ENCODE measurements at regions not wholly inside any gene's neighbourhood (a gene's known extent, or its start where the extent isn't known, plus 50 kb on each side); places are given as distances from the start of the nearest gene placed in this dataset.

GRCh38 chr3:5429517-5429890, 242.0 kb downstream of the EDEM1 start:
- Histone ChIP-seq H3K27me3 (no peaks in the 10 kb centered on the region), H3K4me3 (no peak overlapping the region), H3K9me3 (no peaks in the 10 kb centered on the region), H3K36me3 (no peaks in the 10 kb centered on the region), H3K4me1 (no peaks in the 10 kb centered on the region), H3K27ac (no peak overlapping the region)
- TF ChIP-seq POLR2A (IDR thresholded peaks at IDR 0.05) (no peak), EP300 (IDR thresholded peaks at IDR 0.05) (no peak), POLR2AphosphoS5 (IDR thresholded peaks at IDR 0.05) (no peak)
- TF ChIP-seq, protein P1, sequence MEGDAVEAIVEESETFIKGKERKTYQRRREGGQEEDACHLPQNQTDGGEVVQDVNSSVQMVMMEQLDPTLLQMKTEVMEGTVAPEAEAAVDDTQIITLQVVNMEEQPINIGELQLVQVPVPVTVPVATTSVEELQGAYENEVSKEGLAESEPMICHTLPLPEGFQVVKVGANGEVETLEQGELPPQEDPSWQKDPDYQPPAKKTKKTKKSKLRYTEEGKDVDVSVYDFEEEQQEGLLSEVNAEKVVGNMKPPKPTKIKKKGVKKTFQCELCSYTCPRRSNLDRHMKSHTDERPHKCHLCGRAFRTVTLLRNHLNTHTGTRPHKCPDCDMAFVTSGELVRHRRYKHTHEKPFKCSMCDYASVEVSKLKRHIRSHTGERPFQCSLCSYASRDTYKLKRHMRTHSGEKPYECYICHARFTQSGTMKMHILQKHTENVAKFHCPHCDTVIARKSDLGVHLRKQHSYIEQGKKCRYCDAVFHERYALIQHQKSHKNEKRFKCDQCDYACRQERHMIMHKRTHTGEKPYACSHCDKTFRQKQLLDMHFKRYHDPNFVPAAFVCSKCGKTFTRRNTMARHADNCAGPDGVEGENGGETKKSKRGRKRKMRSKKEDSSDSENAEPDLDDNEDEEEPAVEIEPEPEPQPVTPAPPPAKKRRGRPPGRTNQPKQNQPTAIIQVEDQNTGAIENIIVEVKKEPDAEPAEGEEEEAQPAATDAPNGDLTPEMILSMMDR (IDR thresholded peaks at IDR 0.05): no peak
- no peak for DNase-seq
- intact Hi-C loops (cut with DNase I): no loop called here

DNA sequence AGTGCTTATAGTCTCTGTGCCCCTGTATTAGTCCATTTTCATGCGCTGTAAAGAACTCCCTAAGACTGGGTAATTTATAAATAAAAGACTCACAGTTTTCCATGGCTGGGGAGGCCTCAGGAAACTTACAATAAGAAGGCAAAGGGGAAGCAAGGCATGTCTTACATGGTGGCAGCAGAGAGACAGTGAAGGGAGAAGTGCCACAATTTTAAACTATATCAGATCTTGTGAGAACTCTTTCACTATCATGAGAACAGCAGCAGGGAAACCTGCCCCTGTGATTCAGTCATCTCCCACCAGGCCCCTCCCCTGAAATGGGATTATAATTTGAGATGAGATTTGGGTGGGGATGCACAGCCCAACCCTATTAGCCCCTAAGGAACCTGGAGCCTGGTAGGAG, 243.2 kb downstream of the EDEM1 start:
- TF ChIP-seq, protein P1 (IDR thresholded peaks at IDR 0.05): no peak
- TF ChIP-seq POLR2A (IDR thresholded peaks at IDR 0.05) (no peak), EP300 (IDR thresholded peaks at IDR 0.05) (no peak), POLR2AphosphoS5 (IDR thresholded peaks at IDR 0.05) (no peak)
- DNase-seq: no peak
- Histone ChIP-seq H3K4me3 (no peak overlapping the region), H3K4me1 (no peaks in the 10 kb centered on the region), H3K27ac (no peak overlapping the region), H3K9me3 (no peaks in the 10 kb centered on the region), H3K36me3 (no peaks in the 10 kb centered on the region), H3K27me3 (no peaks in the 10 kb centered on the region)
- WGBS, 2 donors: 87 to 97% methylated on average over 1 of the region's 1 CpG
- intact Hi-C loops (cut with DNase I): no loop called here

DNA sequence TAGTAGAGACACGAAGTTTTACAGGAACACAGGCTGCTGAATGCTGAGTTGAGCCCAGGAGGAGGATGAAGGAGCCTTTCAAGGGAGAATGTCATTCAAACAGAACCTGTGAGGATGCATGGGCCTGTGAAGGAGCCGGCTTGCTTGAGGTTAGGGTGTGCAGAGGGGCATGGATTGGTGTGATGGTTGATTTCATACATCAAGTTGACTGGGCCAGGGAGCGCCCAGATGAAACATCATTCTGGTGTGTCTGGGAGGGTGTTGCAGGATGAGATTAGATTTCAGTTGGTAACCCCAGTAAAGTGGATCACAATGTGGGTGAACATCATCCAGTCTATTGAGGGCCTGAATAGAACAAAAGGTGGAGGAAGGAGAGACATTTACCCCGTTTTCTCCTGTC, 243.6 kb downstream of the EDEM1 start:
- Histone ChIP-seq H3K27ac (no peak overlapping the region), H3K4me1 (no peaks in the 10 kb centered on the region), H3K27me3 (no peaks in the 10 kb centered on the region), H3K4me3 (no peak overlapping the region), H3K36me3 (no peaks in the 10 kb centered on the region), H3K9me3 (no peaks in the 10 kb centered on the region)
- 77 to 84% methylated on average over 4 of the region's 4 CpGs for WGBS, 2 donors
- TF ChIP-seq POLR2AphosphoS5 (IDR thresholded peaks at IDR 0.05) (no peak), POLR2A (IDR thresholded peaks at IDR 0.05) (no peak), EP300 (IDR thresholded peaks at IDR 0.05) (no peak)
- TF ChIP-seq, protein P1 (IDR thresholded peaks at IDR 0.05): no peak
- intact Hi-C loops (cut with DNase I): no loop called here
- no peak for DNase-seq

DNA sequence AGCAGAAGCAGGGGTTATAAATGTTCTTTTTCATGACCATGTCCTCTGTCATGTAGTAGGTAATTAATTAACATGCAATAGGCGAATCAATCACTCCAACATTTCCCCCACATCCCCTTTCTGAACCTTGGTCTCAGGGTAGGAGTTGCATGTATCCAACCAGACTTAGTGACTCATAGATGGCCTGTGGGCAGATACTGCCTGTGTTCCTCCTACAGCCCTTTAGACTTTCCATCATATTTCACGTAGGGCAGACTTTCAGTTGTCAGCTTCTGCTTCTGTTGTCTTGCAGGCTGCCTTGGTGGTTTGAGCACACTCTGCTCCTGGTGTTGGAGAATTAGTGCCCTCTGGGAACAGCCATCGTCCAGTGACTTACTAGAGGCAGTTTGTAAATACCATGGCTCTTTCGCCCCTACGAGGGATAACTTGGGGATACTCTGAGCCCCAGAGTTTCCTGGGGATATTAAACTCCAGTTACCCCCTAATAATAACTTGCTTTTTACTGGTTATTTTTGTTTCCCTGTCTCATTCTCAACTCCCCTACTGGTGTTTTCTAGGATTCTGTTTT, 244.4 kb downstream of the EDEM1 start:
- TF ChIP-seq EP300 (IDR thresholded peaks at IDR 0.05) (no peak), POLR2A (IDR thresholded peaks at IDR 0.05) (no peak)
- intact Hi-C loops (cut with DNase I): no loop called here
- WGBS, 2 donors: 81 to 90% methylated on average over 5 of the region's 5 CpGs

DNA sequence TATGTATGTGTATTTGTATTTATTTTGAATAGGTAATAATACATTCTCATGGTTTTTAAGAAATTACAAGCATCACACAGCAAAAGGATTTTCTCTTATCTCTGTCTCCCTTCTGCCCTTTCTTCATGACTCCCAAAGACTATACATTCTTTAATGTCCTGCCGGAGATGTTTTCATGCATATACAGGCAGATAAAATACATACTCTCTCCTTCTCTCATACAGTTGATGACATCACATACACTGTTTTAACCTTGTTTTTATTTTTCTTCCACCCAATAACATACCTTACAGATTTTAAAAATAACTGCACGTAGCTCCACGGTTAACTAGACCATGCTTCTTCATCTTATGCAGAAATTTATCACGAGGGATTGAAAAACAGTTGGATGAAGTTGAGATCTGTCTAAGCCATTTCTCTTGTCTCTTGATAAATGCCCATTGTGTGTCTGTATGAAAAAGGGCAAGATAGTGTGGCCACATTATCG, 249.8 kb downstream of the EDEM1 start:
- 93 to 94% methylated on average over 5 of the region's 5 CpGs for WGBS, 2 donors
- DNase-seq: no peak
- Histone ChIP-seq H3K27me3 (no peaks in the 10 kb centered on the region), H3K4me3 (no peak overlapping the region), H3K4me1 (no peaks in the 10 kb centered on the region), H3K9me3 (no peaks in the 10 kb centered on the region), H3K36me3 (no peaks in the 10 kb centered on the region), H3K27ac (no peak overlapping the region)
- TF ChIP-seq EP300 (IDR thresholded peaks at IDR 0.05) (no peak), POLR2AphosphoS5 (IDR thresholded peaks at IDR 0.05) (no peak), POLR2A (IDR thresholded peaks at IDR 0.05) (no peak)
- TF ChIP-seq, protein P1 (IDR thresholded peaks at IDR 0.05): no peak
- intact Hi-C loops (cut with DNase I): no loop called here

More for the DNA sequence above, 244.4 kb downstream of the EDEM1 start:
- Histone ChIP-seq H3K4me3 (no peak overlapping the region), H3K4me1 (no peaks in the 10 kb centered on the region), H3K27me3 (no peaks in the 10 kb centered on the region), H3K36me3 (no peaks in the 10 kb centered on the region), H3K27ac (no peak overlapping the region), H3K9me3 (no peaks in the 10 kb centered on the region)
- DNase-seq: no peak
